Loucy (cell line): ENCODE measurements at regions not wholly inside any gene's neighbourhood (a gene's known extent, or its start where the extent isn't known, plus 50 kb on each side); places are given as distances from the start of the nearest gene placed in this dataset.

Source experiments
- CTCF ChIP-seq: fragments of 200-600 bp; sonication (generic); conservative IDR thresholded peaks from 2 replicates; pipeline ENCODE4 v1.5.1; 2014; ENCODE audit warnings: mild to moderate bottlenecking, antibody characterized with exemption, low read length
- EZH2phosphoT487 ChIP-seq: fragments of 200-600 bp; IDR thresholded peaks from 2 replicates; pipeline ENCODE4 v1.6.1; 2018; ENCODE audit warnings: antibody characterized with exemption, mild to moderate bottlenecking, moderate library complexity, borderline replicate concordance

- TF ChIP-seq CTCF = no peak
- no peak for TF ChIP-seq EZH2phosphoT487
Observed at GRCh38 chr18:61664419-61665084, 228.3 kb downstream of the RNF152 start.
